MM.1S (cell line): ENCODE measurements at regions not wholly inside any gene's neighbourhood (a gene's known extent, or its start where the extent isn't known, plus 50 kb on each side); places are given as distances from the start of the nearest gene placed in this dataset.

ENCODE experiments used
- DNase-seq: peaks from one replicate; pipeline ENCODE4 v3.0.0-alpha.2; 2015
- H2AFZ ChIP-seq: fragments of 300-600 bp; sonication (generic); 2 replicates; pipeline ENCODE4 v1.6.0; 2016; ENCODE audit warnings: antibody characterized with exemption, low read length
- H3F3A ChIP-seq: fragments of 300-600 bp; sonication (generic); 2 replicates; pipeline ENCODE4 v1.6.1; 2016; ENCODE audit warnings: mild to moderate bottlenecking, antibody characterized with exemption, low read length, moderate library complexity, mixed read lengths; ENCODE audit not compliant: insufficient read depth
- H3K27ac ChIP-seq: fragments of 300-600 bp; sonication (generic); 2 replicates; pipeline ENCODE4 v1.5.1; 2016; ENCODE audit warnings: mild to moderate bottlenecking, low read length
- H3K27me3 ChIP-seq: fragments of 300-600 bp; sonication (generic); replicated peaks from 2 replicates; pipeline ENCODE4 v1.6.0; 2016; ENCODE audit warnings: low read length; ENCODE audit not compliant: insufficient read depth
- H3K36me3 ChIP-seq: fragments of 300-600 bp; sonication (generic); replicated peaks from 2 replicates; pipeline ENCODE4 v1.6.1; 2016; ENCODE audit warnings: mild to moderate bottlenecking, low read length, mixed read lengths; ENCODE audit not compliant: insufficient read depth
- H3K4me1 ChIP-seq: fragments of 300-600 bp; sonication (generic); 2 replicates; pipeline ENCODE4 v1.6.1; 2016; ENCODE audit warnings: low read length, mixed read lengths
- H3K4me2 ChIP-seq: fragments of 300-600 bp; sonication (generic); 2 replicates; pipeline ENCODE4 v1.6.0; 2016; ENCODE audit warnings: low read depth, low read length
- H3K4me3 ChIP-seq: fragments of 300-600 bp; sonication (generic); 2 replicates; pipeline ENCODE4 v1.5.1; 2016; ENCODE audit warnings: low read length, mixed read lengths
- H3K79me2 ChIP-seq: fragments of 300-600 bp; sonication (generic); 2 replicates; pipeline ENCODE4 v1.6.1; 2016; ENCODE audit warnings: mixed run types, low read length, mixed read lengths
- H3K9ac ChIP-seq: fragments of 300-600 bp; sonication (generic); 2 replicates; pipeline ENCODE4 v1.6.1; 2016; ENCODE audit warnings: low read length, mixed read lengths
- H3K9me2 ChIP-seq: fragments of 300-600 bp; sonication (generic); replicated peaks from 2 replicates; pipeline ENCODE4 v1.6.1; 2016; ENCODE audit warnings: mild to moderate bottlenecking, low read length, mixed read lengths; ENCODE audit not compliant: insufficient read depth
- H3K9me3 ChIP-seq: fragments of 300-600 bp; sonication (generic); replicated peaks from 2 replicates; pipeline ENCODE4 v1.6.1; 2016; ENCODE audit warnings: mild to moderate bottlenecking, low read length, mixed read lengths; ENCODE audit not compliant: insufficient read depth
- H4K20me1 ChIP-seq: fragments of 300-600 bp; sonication (generic); 2 replicates; pipeline ENCODE4 v1.6.1; 2016; ENCODE audit warnings: mild to moderate bottlenecking, low read length, moderate library complexity, mixed read lengths; ENCODE audit not compliant: insufficient read depth
- EZH2 ChIP-seq: fragments of 300-600 bp; sonication (generic); optimal IDR thresholded peaks from 2 replicates; pipeline ENCODE3; 2017; ENCODE audit warnings: low read depth, mild to moderate bottlenecking, antibody characterized with exemption, low read length, mixed read lengths
- EZH2phosphoT487 ChIP-seq: fragments of 300-600 bp; sonication (generic); IDR thresholded peaks from 2 replicates; pipeline ENCODE4 v1.6.1; 2018; ENCODE audit warnings: antibody characterized with exemption, low read length
- TF ChIP-seq, protein P1 (sequence below): fragments of 300-600 bp; sonication (generic); IDR thresholded peaks from 2 replicates; pipeline ENCODE4 v1.5.1; 2016; ENCODE audit warnings: antibody characterized with exemption, low read length, mixed read lengths

DNA sequence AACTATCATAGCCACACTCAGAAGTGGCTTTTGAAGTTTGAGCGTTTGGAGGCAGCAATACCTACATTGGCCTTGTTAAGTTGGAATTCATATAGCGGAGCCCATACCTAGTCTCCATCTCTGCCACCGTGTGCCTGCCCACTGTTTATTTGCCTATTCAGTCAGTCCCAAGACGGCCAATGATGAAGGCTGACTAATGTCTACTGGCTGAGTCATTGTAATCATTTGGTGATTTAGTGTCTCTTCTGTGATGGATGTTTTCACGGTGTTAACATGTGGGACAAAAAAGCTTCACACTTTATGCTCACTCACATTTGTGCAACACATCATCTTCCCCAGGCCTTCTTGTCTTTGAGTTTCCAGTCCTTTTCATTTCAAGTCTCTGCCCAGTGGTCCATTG is 92.6 kb upstream of the PBX1 start:
- H3K4me2 ChIP-seq = no peak overlapping the region
- H4K20me1 ChIP-seq = no peaks in the 10 kb centered on the region
- no peaks in the 10 kb centered on the region for H3K27me3 ChIP-seq
- no peaks in the 10 kb centered on the region for H3K9me3 ChIP-seq
- H3K9ac ChIP-seq = no peak overlapping the region
- H3K4me1 ChIP-seq = no peaks in the 10 kb centered on the region
- H3F3A ChIP-seq = no peaks in the 10 kb centered on the region
- no peaks in the 10 kb centered on the region for H3K9me2 ChIP-seq
- no peak for DNase-seq
- no peaks in the 10 kb centered on the region for H3K79me2 ChIP-seq
- H3K36me3 ChIP-seq = no peaks in the 10 kb centered on the region
- H3K4me3 ChIP-seq = no peak overlapping the region
- H2AFZ ChIP-seq = no peak overlapping the region
- TF ChIP-seq EZH2phosphoT487 = no peak
- TF ChIP-seq EZH2 = no peak
- TF ChIP-seq, protein P1, sequence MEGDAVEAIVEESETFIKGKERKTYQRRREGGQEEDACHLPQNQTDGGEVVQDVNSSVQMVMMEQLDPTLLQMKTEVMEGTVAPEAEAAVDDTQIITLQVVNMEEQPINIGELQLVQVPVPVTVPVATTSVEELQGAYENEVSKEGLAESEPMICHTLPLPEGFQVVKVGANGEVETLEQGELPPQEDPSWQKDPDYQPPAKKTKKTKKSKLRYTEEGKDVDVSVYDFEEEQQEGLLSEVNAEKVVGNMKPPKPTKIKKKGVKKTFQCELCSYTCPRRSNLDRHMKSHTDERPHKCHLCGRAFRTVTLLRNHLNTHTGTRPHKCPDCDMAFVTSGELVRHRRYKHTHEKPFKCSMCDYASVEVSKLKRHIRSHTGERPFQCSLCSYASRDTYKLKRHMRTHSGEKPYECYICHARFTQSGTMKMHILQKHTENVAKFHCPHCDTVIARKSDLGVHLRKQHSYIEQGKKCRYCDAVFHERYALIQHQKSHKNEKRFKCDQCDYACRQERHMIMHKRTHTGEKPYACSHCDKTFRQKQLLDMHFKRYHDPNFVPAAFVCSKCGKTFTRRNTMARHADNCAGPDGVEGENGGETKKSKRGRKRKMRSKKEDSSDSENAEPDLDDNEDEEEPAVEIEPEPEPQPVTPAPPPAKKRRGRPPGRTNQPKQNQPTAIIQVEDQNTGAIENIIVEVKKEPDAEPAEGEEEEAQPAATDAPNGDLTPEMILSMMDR = no peak
- no peak overlapping the region for H3K27ac ChIP-seq

DNA sequence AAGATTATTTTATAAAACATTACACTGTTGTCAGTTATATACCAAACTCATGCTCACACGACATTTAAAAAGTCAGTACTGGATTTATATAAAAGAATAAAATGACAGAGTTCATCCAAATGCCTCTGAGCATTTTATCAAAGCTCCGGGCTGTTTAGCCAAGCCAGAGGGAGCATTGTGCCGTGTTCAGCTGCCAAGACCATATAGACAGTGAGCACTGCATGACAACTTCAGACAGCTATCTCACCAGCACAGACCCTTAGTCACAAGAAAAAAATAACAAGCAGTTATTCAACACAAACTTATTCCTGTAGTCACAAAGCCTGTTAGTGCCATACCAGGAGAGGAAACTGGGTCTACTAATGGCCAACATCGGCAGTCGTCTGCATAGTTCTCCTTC is 88.0 kb upstream of the PBX1 start:
- H3K4me1 ChIP-seq = no peaks in the 10 kb centered on the region
- H3K9ac ChIP-seq = no peak overlapping the region
- no peaks in the 10 kb centered on the region for H3K9me3 ChIP-seq
- no peaks in the 10 kb centered on the region for H3K79me2 ChIP-seq
- H3K27me3 ChIP-seq = no peaks in the 10 kb centered on the region
- no peak overlapping the region for H2AFZ ChIP-seq
- no peak for DNase-seq
- H3F3A ChIP-seq = no peaks in the 10 kb centered on the region
- no peak overlapping the region for H3K4me3 ChIP-seq
- H3K4me2 ChIP-seq = no peak overlapping the region
- no peaks in the 10 kb centered on the region for H4K20me1 ChIP-seq
- no peaks in the 10 kb centered on the region for H3K9me2 ChIP-seq
- no peaks in the 10 kb centered on the region for H3K36me3 ChIP-seq
- H3K27ac ChIP-seq = no peak overlapping the region
- no peak for TF ChIP-seq EZH2
- TF ChIP-seq, protein P1 = no peak
- TF ChIP-seq EZH2phosphoT487 = no peak

DNA sequence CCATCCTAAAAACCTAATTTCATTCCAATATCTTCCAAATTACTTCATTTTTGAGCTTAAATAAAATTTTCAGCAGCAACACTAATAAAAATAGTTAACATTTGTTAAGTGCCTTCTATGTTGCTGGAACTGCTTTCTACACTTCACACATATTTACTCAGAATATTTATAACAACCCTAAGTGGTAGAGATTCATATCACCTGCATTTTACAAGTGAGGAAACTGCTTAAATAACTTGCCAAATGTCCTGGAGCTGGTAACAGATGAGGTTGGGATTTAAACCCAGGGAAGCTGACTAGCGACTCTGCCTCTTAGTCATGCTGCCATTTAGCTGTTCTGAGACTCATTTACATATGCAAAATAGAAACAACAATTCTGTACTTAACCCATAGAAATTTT is 86.1 kb upstream of the PBX1 start:
- Histone ChIP-seq H3K4me1 (no peaks in the 10 kb centered on the region), H3K9me3 (no peaks in the 10 kb centered on the region), H3K36me3 (no peaks in the 10 kb centered on the region), H3K27ac (no peak overlapping the region), H3F3A (no peaks in the 10 kb centered on the region), H3K79me2 (no peaks in the 10 kb centered on the region), H2AFZ (no peak overlapping the region), H3K9ac (no peak overlapping the region), H3K9me2 (no peaks in the 10 kb centered on the region), H3K4me3 (no peak overlapping the region), H3K4me2 (no peak overlapping the region), H3K27me3 (no peaks in the 10 kb centered on the region), H4K20me1 (no peaks in the 10 kb centered on the region)
- TF ChIP-seq EZH2 (no peak), EZH2phosphoT487 (no peak)
- TF ChIP-seq, protein P1 = no peak
- no peak for DNase-seq
